Activated CD8-positive, alpha-beta memory T cell treated with anti-CD3 and anti-CD28 coated beads, Interleukin-2, amount 50 U/mL, for 4 hours (primary cell): ENCODE measurements at regions not wholly inside any gene's neighbourhood (a gene's known extent, or its start where the extent isn't known, plus 50 kb on each side); places are given as distances from the start of the nearest gene placed in this dataset.
A peak's percentile ranks its signal among the peaks of the same experiment; 100 is the strongest.

Source experiments
- DNase-seq: peaks from one replicate; pipeline ENCODE4 v3.0.0-alpha.2; 2020

GRCh38 chr2:225340923-225341322, 58.6 kb upstream of the NYAP2 start:
- no peak for DNase-seq

DNA sequence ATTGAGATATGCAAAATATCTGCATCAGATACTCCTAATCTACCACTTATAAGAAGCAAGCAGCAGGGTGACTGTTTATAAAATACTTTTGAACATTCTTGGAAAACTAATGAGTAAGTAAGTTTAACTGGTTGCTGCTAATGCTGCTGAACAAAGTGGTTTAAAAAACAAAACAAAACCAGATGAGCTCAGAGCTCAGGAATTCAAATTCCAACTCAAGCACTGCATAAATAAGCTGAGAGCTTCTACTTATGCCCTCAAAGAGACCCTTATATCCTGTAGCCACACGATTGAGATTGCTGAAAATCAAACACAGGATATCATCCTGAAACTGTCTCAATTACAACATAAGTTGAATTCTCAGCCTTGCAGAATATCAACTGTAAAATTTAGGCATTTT, 62.3 kb upstream of the NYAP2 start:
- no peak for DNase-seq

DNA sequence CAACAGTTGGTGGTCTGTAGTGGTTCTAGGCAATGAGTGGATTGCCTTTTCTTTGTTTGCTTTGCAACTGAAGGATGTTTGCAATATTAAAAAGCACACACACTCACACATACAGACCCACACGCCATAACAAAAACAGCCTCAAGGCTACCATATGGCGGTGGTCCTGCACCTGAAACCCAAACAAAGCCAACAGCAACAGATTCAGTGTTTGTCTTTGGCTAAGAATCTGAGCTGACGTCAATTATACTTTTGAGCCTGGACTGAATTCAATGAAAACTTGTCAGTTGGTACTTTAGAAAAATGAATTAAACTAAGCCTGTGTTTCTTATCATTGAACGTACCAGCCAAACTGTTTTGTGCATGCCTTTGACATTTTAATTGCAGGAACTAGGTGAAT, 65.0 kb upstream of the NYAP2 start:
- DNase-seq: no peak

- no peak for DNase-seq
These were observed 71.3 kb upstream of the NYAP2 start for GRCh38 chr2:225328192-225328591.

DNA sequence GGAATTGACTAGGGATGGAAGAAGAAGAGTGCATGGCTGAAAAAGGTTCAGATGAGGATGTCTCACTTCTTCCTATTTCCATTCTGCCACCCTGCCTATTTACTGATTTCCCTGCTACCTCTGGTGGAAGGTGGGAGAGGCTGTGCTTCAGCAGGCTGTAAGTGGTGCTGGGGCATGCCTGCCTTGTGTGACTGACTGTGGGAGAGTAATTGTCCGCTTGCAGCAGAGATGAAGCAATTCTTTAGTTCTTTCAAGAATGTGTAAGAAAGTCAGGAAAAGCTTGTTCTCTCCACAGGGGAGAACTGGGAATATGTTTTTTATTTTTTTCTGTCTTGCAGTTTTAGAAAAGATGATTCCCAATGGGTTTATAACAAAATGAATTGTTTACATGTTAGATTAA, 72.5 kb upstream of the NYAP2 start:
- DNase-seq: no peak

DNA sequence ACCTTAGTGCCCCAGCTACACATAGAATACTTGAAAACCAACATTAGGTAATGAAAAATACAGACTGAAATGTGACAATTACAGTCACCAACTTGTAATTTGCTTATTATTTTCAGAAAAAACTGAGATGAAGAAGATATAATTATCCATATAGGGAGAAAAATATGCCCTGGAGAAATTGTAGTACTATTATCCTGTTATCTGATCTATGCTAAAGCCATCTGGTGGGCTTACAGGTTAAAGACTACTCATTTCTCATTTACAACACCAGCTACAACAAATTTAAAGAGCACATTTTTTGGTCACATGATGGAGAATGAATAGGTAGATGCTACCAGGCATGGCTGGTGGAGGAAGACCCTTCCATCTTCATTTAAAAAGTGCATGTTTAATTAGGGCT, 79.6 kb upstream of the NYAP2 start:
- no peak for DNase-seq

- no peak for DNase-seq
These were observed 81.1 kb upstream of the NYAP2 start for GRCh38 chr2:225318440-225318839.

- DNase-seq: no peak
These were observed 82.3 kb upstream of the NYAP2 start for GRCh38 chr2:225317186-225317585.

- DNase-seq: no peak
These were observed 88.8 kb upstream of the NYAP2 start for GRCh38 chr2:225310745-225311144.

GRCh38 chr2:225309516-225309915, 90.0 kb upstream of the NYAP2 start:
- no peak for DNase-seq

DNA sequence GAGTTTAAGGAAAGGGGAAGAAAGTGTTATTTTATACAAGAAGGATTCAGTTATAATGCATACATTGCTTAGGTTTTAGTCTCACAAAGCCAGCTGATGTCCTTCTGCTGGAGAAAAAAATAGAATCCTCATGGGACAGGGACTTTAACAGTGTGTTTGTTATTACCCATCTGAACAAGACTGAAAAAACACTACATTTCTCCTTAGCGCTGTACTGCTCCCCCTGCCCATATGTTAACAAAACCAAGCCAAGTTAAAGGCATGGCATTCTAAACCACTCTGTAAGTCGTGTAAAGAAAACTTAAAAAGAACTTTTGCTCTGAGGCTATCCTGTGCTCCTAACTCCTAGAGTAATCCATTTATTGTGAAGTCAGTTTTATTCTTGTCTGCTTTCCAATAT, 102.6 kb upstream of the NYAP2 start:
- no peak for DNase-seq

DNA sequence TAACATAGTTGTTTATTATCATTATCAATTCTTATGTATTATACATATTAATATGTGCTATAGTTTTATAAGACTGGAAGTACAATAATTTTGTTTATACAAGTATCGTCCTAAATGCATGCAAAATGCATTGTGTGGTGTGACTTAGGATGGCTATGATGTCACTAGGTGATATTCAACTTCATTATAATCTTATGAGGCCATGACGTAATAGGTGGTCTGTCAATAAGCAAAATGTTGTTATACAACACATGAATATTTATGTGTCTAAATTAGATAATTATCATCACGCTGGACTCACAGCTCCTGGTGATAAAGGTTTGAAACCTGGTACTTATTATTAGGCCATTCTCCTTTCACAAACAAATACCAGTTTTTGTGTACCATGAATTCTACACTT, 104.4 kb upstream of the NYAP2 start:
- DNase-seq: no peak

DNA sequence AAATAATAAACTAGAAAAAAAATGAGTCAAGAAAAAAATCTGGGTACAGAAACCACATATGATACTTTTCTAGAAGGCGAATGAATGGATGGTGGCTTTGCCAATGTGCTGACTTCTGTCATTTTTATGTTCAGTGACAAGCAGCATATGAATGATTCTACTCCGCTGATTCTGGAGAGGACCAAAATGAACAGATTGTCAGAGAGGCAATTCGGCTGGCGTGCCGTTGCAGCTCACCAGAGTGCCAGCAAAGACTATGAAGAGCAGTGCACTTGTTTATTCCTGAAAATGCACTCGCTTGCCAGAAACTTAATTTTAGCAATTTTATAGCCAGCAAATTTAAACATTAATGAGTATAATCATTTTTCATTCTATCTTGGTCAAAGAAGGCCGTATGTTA, 105.9 kb upstream of the NYAP2 start:
- DNase-seq: no peak

DNA sequence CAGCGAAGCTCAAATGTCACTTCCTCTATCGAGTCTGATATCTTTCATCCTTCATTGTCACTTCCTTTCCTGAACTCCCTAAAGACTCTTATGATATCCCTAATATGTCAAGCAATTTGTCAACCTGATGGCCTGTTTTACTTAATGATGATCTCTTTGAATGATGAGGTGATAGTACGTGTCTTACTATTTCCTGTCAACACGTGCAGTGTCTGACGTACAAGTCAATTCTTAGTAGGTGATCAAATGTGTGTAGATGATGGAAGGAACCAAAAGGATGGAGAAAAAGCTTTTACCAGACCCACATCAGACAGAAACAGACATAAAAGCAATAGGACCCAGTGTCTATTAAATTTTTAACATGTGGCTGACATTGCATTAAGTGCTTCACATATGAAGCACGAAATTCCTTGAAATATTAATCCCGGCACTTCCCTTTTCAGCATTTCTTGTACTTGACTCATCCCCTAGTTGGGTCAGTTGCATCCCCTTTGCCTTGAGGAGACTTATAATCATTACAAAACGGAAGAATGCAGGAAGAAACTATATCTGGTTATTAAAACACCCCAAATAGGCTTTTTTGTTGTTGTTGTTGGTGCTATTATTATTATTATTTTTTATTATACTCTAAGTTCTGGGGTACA, 108.6 kb upstream of the NYAP2 start:
- DNase-seq: no peak

- no peak for DNase-seq
These were observed 109.9 kb upstream of the NYAP2 start for GRCh38 chr2:225289659-225290058.

GRCh38 chr2:225288986-225289385, 110.5 kb upstream of the NYAP2 start:
- no peak for DNase-seq

DNA sequence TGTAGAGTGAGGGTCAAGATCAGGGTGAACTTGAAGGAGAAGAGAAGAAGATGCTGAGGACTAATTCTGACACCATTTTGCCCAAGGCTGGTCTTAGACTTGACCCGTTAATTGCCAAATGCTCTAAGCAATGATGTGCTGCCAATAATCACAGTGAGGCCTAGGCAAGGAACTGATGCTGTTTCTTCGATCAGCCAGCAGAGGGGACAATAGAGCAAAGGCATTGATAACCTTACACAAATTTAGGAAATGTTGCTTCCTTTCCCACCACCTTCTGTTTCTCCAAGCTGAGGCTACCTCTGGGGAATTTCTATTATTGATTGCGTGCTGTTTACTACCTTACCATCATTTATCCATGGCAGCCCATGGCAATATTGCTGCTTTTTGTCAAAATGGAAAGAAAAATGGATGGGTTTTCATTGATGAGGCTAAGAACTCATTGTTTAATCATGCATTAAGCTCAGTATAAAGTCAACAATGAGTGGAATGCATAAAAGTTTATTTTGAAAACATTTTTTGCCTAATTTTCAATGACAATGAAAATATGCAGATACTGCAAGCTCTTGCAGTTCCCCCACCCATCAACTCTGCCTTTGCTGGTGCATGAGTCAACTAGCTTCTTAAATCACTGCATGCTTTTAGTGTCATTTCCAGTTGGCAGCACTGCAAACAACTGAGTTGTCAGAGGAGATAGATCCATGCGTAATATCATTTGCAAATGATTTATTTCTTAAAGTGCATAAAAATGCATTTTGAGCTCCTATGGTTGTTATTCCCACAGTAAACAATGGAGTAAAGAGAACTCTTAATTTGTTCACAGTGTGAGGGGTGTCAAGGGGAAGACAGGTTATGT, 116.4 kb upstream of the NYAP2 start:
- DNase-seq: no peak

- DNase-seq: no peak
These were observed 123.3 kb upstream of the NYAP2 start for GRCh38 chr2:225276207-225276606.

GRCh38 chr2:225275443-225275842, 124.1 kb upstream of the NYAP2 start:
- no peak for DNase-seq

- DNase-seq: no peak
These were observed 124.8 kb upstream of the NYAP2 start for GRCh38 chr2:225274751-225275150.

DNA sequence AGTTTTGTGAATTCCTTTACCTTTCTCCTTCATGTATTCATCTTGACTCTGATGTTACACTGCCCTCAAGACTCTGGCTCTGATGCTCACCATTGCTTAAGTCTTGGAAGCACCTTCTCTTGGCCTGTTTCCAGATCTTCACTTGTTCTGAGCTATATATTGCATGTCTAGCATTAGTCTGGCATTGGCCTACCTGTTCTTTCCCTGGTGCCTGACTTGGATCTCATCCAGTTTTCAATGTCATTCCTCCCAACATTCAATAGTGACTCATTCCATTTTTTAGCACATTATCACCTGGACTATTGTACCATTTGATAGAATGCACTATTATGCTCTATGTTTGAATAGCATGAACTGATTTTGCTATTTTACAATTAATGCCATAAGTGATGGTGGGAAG, 127.3 kb upstream of the NYAP2 start:
- no peak for DNase-seq

- DNase-seq: peak; percentile 18
These were observed 128.6 kb upstream of the NYAP2 start for GRCh38 chr2:225270861-225271260.

DNA sequence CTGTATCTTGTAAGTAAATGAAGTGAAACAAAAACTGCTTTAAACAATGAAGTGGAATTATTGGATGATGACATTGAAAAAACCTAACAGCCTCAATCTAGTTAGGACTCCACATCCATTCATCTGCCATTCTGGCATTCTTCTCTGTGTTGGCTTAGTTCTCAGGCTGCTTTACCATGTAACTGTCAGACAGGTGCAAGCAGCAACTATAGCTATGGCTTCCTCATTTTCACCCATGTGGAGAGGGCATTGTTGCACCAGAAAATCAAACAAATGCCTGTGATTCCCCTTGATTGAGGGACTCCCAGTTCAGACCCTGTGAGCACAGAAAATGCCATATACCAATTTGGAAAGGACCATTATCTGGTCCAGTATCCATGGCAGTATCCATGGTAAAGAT, 129.5 kb upstream of the NYAP2 start:
- DNase-seq: no peak

GRCh38 chr2:225254363-225254762, 145.1 kb upstream of the NYAP2 start:
- DNase-seq: no peak

DNA sequence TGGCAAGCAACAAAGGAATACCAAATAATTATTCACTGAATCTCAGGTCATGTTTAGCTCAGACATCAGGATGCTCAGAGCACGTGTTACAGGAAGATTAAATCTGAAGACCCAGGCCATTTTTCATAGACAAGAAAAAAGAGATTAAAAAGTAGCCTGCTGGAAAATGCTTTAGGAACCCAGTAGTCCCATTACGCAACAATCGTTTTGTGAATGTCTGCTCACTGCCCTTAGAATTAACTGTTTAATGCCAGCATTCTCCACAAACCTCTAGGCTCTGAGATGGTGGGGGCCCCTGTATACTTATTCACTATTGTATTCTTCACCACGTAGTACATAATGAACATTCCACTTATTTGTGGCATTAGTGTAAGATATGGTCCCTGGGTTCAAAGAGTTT, 154.6 kb upstream of the NYAP2 start:
- no peak for DNase-seq
